Kidney (tissue), 13 donors: ENCODE measurements at regions not wholly inside any gene's neighbourhood (a gene's known extent, or its start where the extent isn't known, plus 50 kb on each side); places are given as distances from the start of the nearest gene placed in this dataset.

Experiments used
- DNase-seq, 5 donors: peaks; one replicate each; pipeline ENCODE4 v3.0.0-alpha.2; 2013 to 2020
- FAIRE-seq: peaks from 2 replicates; lab custom pipeline; 2012; peaks lifted over from hg19 to GRCh38; lab: Jason Lieb, UNC
- H3K27ac ChIP-seq, 2 donors: one replicate each; pipeline ENCODE4 v1.7.0; 2013; ENCODE audit warnings: low read depth in 2 of 2, low read length in 2 of 2, inconsistent platforms in 1 of 2
- H3K27me3 ChIP-seq: one replicate; pipeline ENCODE4 v1.7.1; 2013; ENCODE audit warnings: low read length, inconsistent platforms; ENCODE audit not compliant: control insufficient read depth, insufficient read depth
- H3K36me3 ChIP-seq, 3 donors: one replicate each; pipeline versions ENCODE4 v1.7.0 to v1.7.1; 2013; ENCODE audit warnings: low read length in 3 of 3, control low read depth in 1 of 3, inconsistent platforms in 1 of 3; ENCODE audit not compliant: insufficient read depth in 3 of 3, control insufficient read depth in 2 of 3
- H3K4me1 ChIP-seq, 3 donors: one replicate each; pipeline versions ENCODE4 v1.7.0 to v1.7.1; 2013; ENCODE audit warnings: low read length in 3 of 3, inconsistent platforms in 1 of 3, low read depth in 1 of 3; ENCODE audit not compliant: control insufficient read depth in 2 of 3, insufficient read depth in 2 of 3
- H3K4me3 ChIP-seq, 3 donors: one replicate each; pipeline versions ENCODE4 v1.7.0 to v1.8.1; 2013; ENCODE audit warnings: low read length in 3 of 3, control low read depth in 1 of 3, inconsistent platforms in 1 of 3
- H3K9ac ChIP-seq, 3 donors: one replicate each; pipeline versions ENCODE4 v1.7.0 to v1.7.1; 2013; ENCODE audit warnings: low read length in 3 of 3, control low read depth in 1 of 3, inconsistent platforms in 1 of 3
- H3K9me3 ChIP-seq, 3 donors: one replicate each; pipeline versions ENCODE4 v1.7.0 to v1.7.1; 2013; ENCODE audit warnings: low read length in 3 of 3, control low read depth in 1 of 3, inconsistent platforms in 1 of 3; ENCODE audit not compliant: control insufficient read depth in 2 of 3, insufficient read depth in 1 of 3
- CTCF ChIP-seq: IDR thresholded peaks from 3 replicates; pipeline ENCODE4 v1.5.1; 2012; ENCODE audit warnings: mild to moderate bottlenecking, moderate library complexity, borderline replicate concordance; ENCODE audit not compliant: insufficient read depth; ENCODE audit errors: extremely low read depth
- intact Hi-C: fragments of 100-400 bp; cut with DNase I; formaldehyde crosslinking; loops from one replicate; pipeline ENCODE4 v1.11.1; 2022
- donor health status: control.
- donor health status: control.
- donor health status: control.
- donor health status: control.
- donor health status: control.
- donor health status: DM: yes; HTN: yes; CAD: no.
- donor health status: Normal renal cell carcinoma (clear cell type).

GRCh38 chr7:24231493-24231892 lies 52.5 kb upstream of the NPY start:
- no peaks in the 10 kb centered on the region for H3K4me1 ChIP-seq
- no peak overlapping the region for H3K27ac ChIP-seq
- no peaks in the 10 kb centered on the region for H3K27me3 ChIP-seq
- no peak for DNase-seq
- H3K4me3 ChIP-seq, result no peak overlapping the region
- H3K36me3 ChIP-seq, result no peaks in the 10 kb centered on the region
- no peak overlapping the region for H3K9ac ChIP-seq
- FAIRE-seq, result no peak
- no peaks in the 10 kb centered on the region for H3K9me3 ChIP-seq
- intact Hi-C loops, result no loop called here
- TF ChIP-seq CTCF, result no peak

GRCh38 chr7:24233386-24233785 lies 50.6 kb upstream of the NPY start:
- Histone ChIP-seq H3K27me3 (no peaks in the 10 kb centered on the region), H3K9ac (no peak overlapping the region), H3K4me3 (no peak overlapping the region), H3K9me3 (no peaks in the 10 kb centered on the region), H3K4me1 (no peaks in the 10 kb centered on the region), H3K36me3 (no peaks in the 10 kb centered on the region), H3K27ac (no peak overlapping the region)
- intact Hi-C loops, result no loop called here
- FAIRE-seq, result no peak
- TF ChIP-seq CTCF, result no peak
- no peak for DNase-seq
